ENCODE measurements at regions not wholly inside any gene's neighbourhood (a gene's known extent, or its start where the extent isn't known, plus 50 kb on each side); places are given as distances from the start of the nearest gene placed in this dataset.

GRCh38 chr11:42669248-42669976 lies 642.4 kb upstream of the API5 start:
- no peaks in the 10 kb centered on the region for H3K36me3 ChIP-seq
- H3K4me1 ChIP-seq (ENCODE audit: low read depth): no peaks in the 10 kb centered on the region
- DNase-seq (ENCODE audit: low read depth in 1 of 2, low spot score in 1 of 2): no peak
- no peaks in the 10 kb centered on the region for H3K9me3 ChIP-seq (ENCODE audit: low read depth)
- TF ChIP-seq, protein P1, sequence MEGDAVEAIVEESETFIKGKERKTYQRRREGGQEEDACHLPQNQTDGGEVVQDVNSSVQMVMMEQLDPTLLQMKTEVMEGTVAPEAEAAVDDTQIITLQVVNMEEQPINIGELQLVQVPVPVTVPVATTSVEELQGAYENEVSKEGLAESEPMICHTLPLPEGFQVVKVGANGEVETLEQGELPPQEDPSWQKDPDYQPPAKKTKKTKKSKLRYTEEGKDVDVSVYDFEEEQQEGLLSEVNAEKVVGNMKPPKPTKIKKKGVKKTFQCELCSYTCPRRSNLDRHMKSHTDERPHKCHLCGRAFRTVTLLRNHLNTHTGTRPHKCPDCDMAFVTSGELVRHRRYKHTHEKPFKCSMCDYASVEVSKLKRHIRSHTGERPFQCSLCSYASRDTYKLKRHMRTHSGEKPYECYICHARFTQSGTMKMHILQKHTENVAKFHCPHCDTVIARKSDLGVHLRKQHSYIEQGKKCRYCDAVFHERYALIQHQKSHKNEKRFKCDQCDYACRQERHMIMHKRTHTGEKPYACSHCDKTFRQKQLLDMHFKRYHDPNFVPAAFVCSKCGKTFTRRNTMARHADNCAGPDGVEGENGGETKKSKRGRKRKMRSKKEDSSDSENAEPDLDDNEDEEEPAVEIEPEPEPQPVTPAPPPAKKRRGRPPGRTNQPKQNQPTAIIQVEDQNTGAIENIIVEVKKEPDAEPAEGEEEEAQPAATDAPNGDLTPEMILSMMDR (IDR thresholded peaks at IDR 0.05; ENCODE audit: low read depth, low read length): no peak
- H3K4me3 ChIP-seq: no peak overlapping the region
- no peak overlapping the region for H3K27ac ChIP-seq
- H3K27me3 ChIP-seq: no peaks in the 10 kb centered on the region

DNA sequence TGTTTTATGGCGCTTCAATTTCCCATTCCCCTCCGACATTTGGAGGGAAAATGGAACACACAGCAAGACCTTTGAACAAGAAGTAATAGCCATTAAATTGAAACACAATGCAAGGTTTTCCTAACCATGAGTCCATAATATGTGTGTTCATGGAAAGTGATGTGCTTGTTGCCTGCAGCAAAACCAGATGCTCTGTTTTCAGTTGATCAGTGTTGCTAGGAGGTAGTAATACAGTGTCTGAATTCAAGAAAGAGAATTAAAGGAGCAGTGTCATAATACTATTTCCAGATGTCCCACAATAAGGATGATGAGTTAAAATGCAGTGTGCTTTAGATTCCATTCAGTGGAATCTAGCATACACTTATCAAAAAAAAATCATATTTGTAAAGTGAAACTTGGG lies 637.4 kb upstream of the API5 start:
- no peak overlapping the region for H3K27ac ChIP-seq
- H3K4me3 ChIP-seq: no peak overlapping the region
- H3K4me1 ChIP-seq (ENCODE audit: low read depth): no peaks in the 10 kb centered on the region
- H3K9me3 ChIP-seq (ENCODE audit: low read depth): no peaks in the 10 kb centered on the region
- no peaks in the 10 kb centered on the region for H3K27me3 ChIP-seq
- H3K36me3 ChIP-seq: no peaks in the 10 kb centered on the region
- no peak for DNase-seq (ENCODE audit: low read depth in 1 of 2, low spot score in 1 of 2)
- TF ChIP-seq, protein P1 (IDR thresholded peaks at IDR 0.05; ENCODE audit: low read depth, low read length): no peak

- no peak overlapping the region for H3K4me3 ChIP-seq
- H3K27ac ChIP-seq: no peak overlapping the region
- no peaks in the 10 kb centered on the region for H3K27me3 ChIP-seq
- no peaks in the 10 kb centered on the region for H3K9me3 ChIP-seq (ENCODE audit: low read depth)
- TF ChIP-seq, protein P1 (IDR thresholded peaks at IDR 0.05; ENCODE audit: low read depth, low read length): no peak
- DNase-seq (ENCODE audit: low read depth in 1 of 2, low spot score in 1 of 2): no peak
- H3K4me1 ChIP-seq (ENCODE audit: low read depth): no peaks in the 10 kb centered on the region
- H3K36me3 ChIP-seq: no peaks in the 10 kb centered on the region
These were observed 604.3 kb upstream of the API5 start for GRCh38 chr11:42707541-42707940.

- Histone ChIP-seq H3K27ac (no peak overlapping the region), H3K9me3 (ENCODE audit: low read depth) (no peaks in the 10 kb centered on the region), H3K4me3 (no peak overlapping the region), H3K36me3 (no peaks in the 10 kb centered on the region), H3K4me1 (ENCODE audit: low read depth) (no peaks in the 10 kb centered on the region), H3K27me3 (no peaks in the 10 kb centered on the region)
- DNase-seq (ENCODE audit: low read depth in 1 of 2, low spot score in 1 of 2): no peak
- TF ChIP-seq, protein P1 (IDR thresholded peaks at IDR 0.05; ENCODE audit: low read depth, low read length): no peak
These were observed 602.6 kb upstream of the API5 start for GRCh38 chr11:42709216-42709615.

- TF ChIP-seq, protein P1 (IDR thresholded peaks at IDR 0.05; ENCODE audit: low read depth, low read length): no peak
- Histone ChIP-seq H3K9me3 (ENCODE audit: low read depth) (no peaks in the 10 kb centered on the region), H3K27me3 (no peaks in the 10 kb centered on the region)
These were observed 598.5 kb upstream of the API5 start for GRCh38 chr11:42713279-42713678.

More at GRCh38 chr11:42713279-42713678, 598.5 kb upstream of the API5 start:
- Histone ChIP-seq H3K36me3 (no peaks in the 10 kb centered on the region), H3K27ac (no peak overlapping the region), H3K4me3 (no peak overlapping the region), H3K4me1 (ENCODE audit: low read depth) (no peaks in the 10 kb centered on the region)
- DNase-seq (ENCODE audit: low read depth in 1 of 2, low spot score in 1 of 2): no peak

All from cardiac muscle cell (in vitro differentiated cells and primary cell).